Upper lobe of left lung (tissue), 6 donors: ENCODE measurements at regions not wholly inside any gene's neighbourhood (a gene's known extent, or its start where the extent isn't known, plus 50 kb on each side); places are given as distances from the start of the nearest gene placed in this dataset.

Experiments
- ATAC-seq, 2 donors: fragments of 200-7000 bp; cut with Tn5 transposase; one replicate each; pipeline ENCODE4 v1.9.1; 2022; ENCODE audit warnings: mild to moderate bottlenecking in 2 of 2, moderate library complexity in 2 of 2; ENCODE audit not compliant: low FRiP score in 2 of 2
- DNase-seq, 2 donors: peaks; one replicate each; pipeline ENCODE4 v3.0.0-alpha.2; 2019 to 2020
- H3K27ac ChIP-seq, 4 donors: fragments of 200-600 bp; sonication (generic); one replicate each; pipeline ENCODE4 v1.5.1; 2016 to 2019
- H3K27me3 ChIP-seq, 4 donors: fragments of 200-600 bp; sonication (generic); one replicate each; pipeline ENCODE4 v1.5.1; 2017 to 2019
- H3K36me3 ChIP-seq, 4 donors: fragments of 200-600 bp; sonication (generic); one replicate each; pipeline ENCODE4 v1.5.1; 2016 to 2019
- H3K4me1 ChIP-seq, 4 donors: fragments of 200-600 bp; sonication (generic); one replicate each; pipeline ENCODE4 v1.5.1; 2018 to 2019
- H3K4me3 ChIP-seq, 4 donors: fragments of 200-600 bp; sonication (generic); one replicate each; pipeline ENCODE4 v1.5.1; 2017 to 2019; ENCODE audit warnings: mild to moderate bottlenecking in 2 of 4, moderate library complexity in 1 of 4
- H3K9me3 ChIP-seq, 4 donors: fragments of 200-600 bp; sonication (generic); one replicate each; pipeline ENCODE4 v1.5.1; 2018 to 2019
- CTCF ChIP-seq, 6 experiments: fragments of 450-650 bp in 4 of 6; fragments of 200-600 bp in 2 of 6; sonication (generic) in 2 of 6; IDR thresholded peaks; one replicate each; pipeline ENCODE4 v1.5.1; 2016 to 2019; ENCODE audit warnings: antibody characterized with exemption in 6 of 6
- EP300 ChIP-seq, 4 donors: sonication (generic); formaldehyde crosslinking; IDR thresholded peaks; one replicate each; pipeline ENCODE4 v1.5.1; 2017; ENCODE audit warnings: antibody characterized with exemption in 4 of 4, control low read depth in 2 of 4
- POLR2A ChIP-seq, 4 donors: fragments of 450-650 bp; IDR thresholded peaks; one replicate each; pipeline ENCODE4 v1.5.1; 2016 to 2017; ENCODE audit warnings: antibody characterized with exemption in 4 of 4, mild to moderate bottlenecking in 2 of 4
- POLR2AphosphoS5 ChIP-seq, 2 donors: sonication (generic); formaldehyde crosslinking; IDR thresholded peaks; one replicate each; pipeline ENCODE4 v1.5.1; 2017; ENCODE audit warnings: antibody characterized with exemption in 2 of 2
- WGBS, 2 donors: methylation state at CpG; one replicate each; pipeline ENCODE4 v1.1.5; 2017 to 2018; 5-methylcytosine and 5-hydroxymethylcytosine counted together
- donor health status: DM: no; HTN: no; CAD: no; lungs with moderate emphysema.
- donor health status: DM: no; HTN: yes; CAD: no; lungs with severe emphysema.

- Histone ChIP-seq H3K36me3 (no peaks in the 10 kb centered on the region), H3K27ac (peak overlapping the region in 1 of 4 donors; percentile 43), H3K27me3 (peaks cover 0 to 7% (median 0%) of the 10 kb centered on the region in 4 donors), H3K9me3 (no peaks in the 10 kb centered on the region), H3K4me3 (no peak overlapping the region), H3K4me1 (no peaks in the 10 kb centered on the region)
- no peak for TF ChIP-seq EP300 (IDR thresholded peaks at IDR 0.05)
- TF ChIP-seq POLR2A (IDR thresholded peaks at IDR 0.05), result no peak
- TF ChIP-seq POLR2AphosphoS5 (IDR thresholded peaks at IDR 0.05), result no peak
- no peak for TF ChIP-seq CTCF (IDR thresholded peaks at IDR 0.05)
- DNase-seq (peak; percentile 18 to 79), ATAC-seq (no peak)
- 72 to 83% methylated on average over 16 to 22 of the region's 22 CpGs for WGBS, 2 donors
Measured at GRCh38 chr14:105860615-105861580, 334.5 kb downstream of the TMEM121 start.

- H3K27me3 ChIP-seq, result peaks cover 0 to 7% (median 0%) of the 10 kb centered on the region in 4 donors
- H3K27ac ChIP-seq, result no peak overlapping the region
- H3K4me3 ChIP-seq, result no peak overlapping the region
- no peak for TF ChIP-seq POLR2A (IDR thresholded peaks at IDR 0.05)
- TF ChIP-seq CTCF (IDR thresholded peaks at IDR 0.05), result no peak
- TF ChIP-seq POLR2AphosphoS5 (IDR thresholded peaks at IDR 0.05), result no peak
- no peak for TF ChIP-seq EP300 (IDR thresholded peaks at IDR 0.05)
- ATAC-seq, result no peak
- no peaks in the 10 kb centered on the region for H3K9me3 ChIP-seq
- DNase-seq, result no peak
- no peaks in the 10 kb centered on the region for H3K4me1 ChIP-seq
- H3K36me3 ChIP-seq, result no peaks in the 10 kb centered on the region
- WGBS, 2 donors, result 48 to 59% methylated on average over 11 of the region's 11 CpGs
Measured at GRCh38 chr14:105861985-105862465, 335.6 kb downstream of the TMEM121 start.

GRCh38 chr14:105862581-105863239, 336.3 kb downstream of the TMEM121 start:
- DNase-seq, result no peak
- Histone ChIP-seq H3K4me3 (no peak overlapping the region), H3K9me3 (no peaks in the 10 kb centered on the region), H3K27ac (no peak overlapping the region), H3K4me1 (no peaks in the 10 kb centered on the region), H3K27me3 (peaks cover 0 to 7% (median 0%) of the 10 kb centered on the region in 4 donors), H3K36me3 (no peaks in the 10 kb centered on the region)
- TF ChIP-seq POLR2AphosphoS5 (IDR thresholded peaks at IDR 0.05) (no peak), POLR2A (IDR thresholded peaks at IDR 0.05) (no peak), CTCF (IDR thresholded peaks at IDR 0.05) (no peak), EP300 (IDR thresholded peaks at IDR 0.05) (no peak)
- 64 to 77% methylated on average over 14 to 20 of the region's 20 CpGs for WGBS, 2 donors
- ATAC-seq, result no peak

GRCh38 chr14:105863296-105864108, 337.1 kb downstream of the TMEM121 start:
- no peak overlapping the region for H3K4me3 ChIP-seq
- no peaks in the 10 kb centered on the region for H3K9me3 ChIP-seq
- no peaks in the 10 kb centered on the region for H3K4me1 ChIP-seq
- TF ChIP-seq POLR2A (IDR thresholded peaks at IDR 0.05) (no peak), POLR2AphosphoS5 (IDR thresholded peaks at IDR 0.05) (no peak), CTCF (IDR thresholded peaks at IDR 0.05) (no peak), EP300 (IDR thresholded peaks at IDR 0.05) (no peak)
- no peak overlapping the region for H3K27ac ChIP-seq
- DNase-seq (peak; percentile 14 to 49), ATAC-seq (no peak)
- WGBS, 2 donors, result 65 to 72% methylated on average over 19 to 23 of the region's 25 CpGs
- H3K36me3 ChIP-seq, result no peaks in the 10 kb centered on the region
- H3K27me3 ChIP-seq, result peaks cover 0 to 7% (median 0%) of the 10 kb centered on the region in 4 donors
